WTC11 (cell line): ENCODE measurements at regions not wholly inside any gene's neighbourhood (a gene's known extent, or its start where the extent isn't known, plus 50 kb on each side); places are given as distances from the start of the nearest gene placed in this dataset.

Experiments used
- ATF1 ChIP-seq: sonication (generic); formaldehyde crosslinking; IDR thresholded peaks from 2 replicates; pipeline ENCODE4 v1.8.1; 2023; ENCODE audit warnings: mild to moderate bottlenecking, moderate library complexity, missing genetic modification reagents
- ELF4 ChIP-seq: sonication (generic); formaldehyde crosslinking; IDR thresholded peaks from 2 replicates; pipeline ENCODE4 v1.8.1; 2022; ENCODE audit warnings: low read depth, mild to moderate bottlenecking, moderate library complexity, missing genetic modification reagents
- FOXP1 ChIP-seq: sonication (generic); formaldehyde crosslinking; IDR thresholded peaks from 2 replicates; pipeline ENCODE4 v1.8.0; 2022; ENCODE audit warnings: missing genetic modification reagents, mild to moderate bottlenecking, moderate library complexity, borderline replicate concordance
- GABPB1 ChIP-seq: sonication (generic); formaldehyde crosslinking; IDR thresholded peaks from 2 replicates; pipeline ENCODE4 v1.8.1; 2023; ENCODE audit warnings: mild to moderate bottlenecking, missing genetic modification reagents
- GRHL2 ChIP-seq: fragments of 250-450 bp; sonication (Bioruptor Pico); IDR thresholded peaks from 2 replicates; pipeline ENCODE4 v1.8.0; 2022; ENCODE audit warnings: mild to moderate bottlenecking, moderate library complexity; ENCODE audit not compliant: insufficient replicate concordance, severe bottlenecking
- MYBL2 ChIP-seq: sonication (generic); formaldehyde crosslinking; IDR thresholded peaks from 2 replicates; pipeline ENCODE4 v1.8.1; 2023; ENCODE audit warnings: mild to moderate bottlenecking, moderate library complexity, missing genetic modification reagents
- NFYB ChIP-seq: sonication (generic); formaldehyde crosslinking; conservative IDR thresholded peaks from 2 replicates; pipeline ENCODE4 v1.8.0; 2022; ENCODE audit warnings: low read depth, missing genetic modification reagents
- NR2C2 ChIP-seq: sonication (generic); formaldehyde crosslinking; IDR thresholded peaks from 2 replicates; pipeline ENCODE4 v1.8.0; 2022; ENCODE audit warnings: mild to moderate bottlenecking, missing genetic modification reagents
- NR3C1 ChIP-seq: sonication (generic); formaldehyde crosslinking; conservative IDR thresholded peaks from 2 replicates; pipeline ENCODE4 v1.8.1; 2023; ENCODE audit warnings: low read depth, mild to moderate bottlenecking, missing genetic modification reagents
- RORB ChIP-seq: fragments of 250-450 bp; sonication (Bioruptor Pico); IDR thresholded peaks from 2 replicates; pipeline ENCODE4 v1.9.0; 2021; ENCODE audit warnings: mild to moderate bottlenecking
- SMAD4 ChIP-seq: sonication (generic); formaldehyde crosslinking; IDR thresholded peaks from 2 replicates; pipeline ENCODE4 v1.8.0; 2022; ENCODE audit warnings: mild to moderate bottlenecking, missing genetic modification reagents
- SP1 ChIP-seq: sonication (generic); formaldehyde crosslinking; conservative IDR thresholded peaks from 2 replicates; pipeline ENCODE4 v1.8.1; 2022; ENCODE audit warnings: missing genetic modification reagents
- ZNF138 ChIP-seq: sonication (generic); formaldehyde crosslinking; conservative IDR thresholded peaks from 2 replicates; pipeline ENCODE4 v1.8.1; 2022; ENCODE audit warnings: mild to moderate bottlenecking, moderate library complexity, missing genetic modification reagents
- ZNF219 ChIP-seq: sonication (generic); formaldehyde crosslinking; IDR thresholded peaks from 2 replicates; pipeline ENCODE4 v1.8.0; 2023; ENCODE audit warnings: missing genetic modification reagents, mild to moderate bottlenecking, borderline replicate concordance
- ZNF396 ChIP-seq: fragments of 250-450 bp; sonication (Bioruptor Pico); IDR thresholded peaks from 2 replicates; pipeline ENCODE4 v1.8.0; 2021; ENCODE audit warnings: mild to moderate bottlenecking, moderate library complexity, borderline replicate concordance
- TF ChIP-seq, protein P1 (sequence below): sonication (generic); formaldehyde crosslinking; IDR thresholded peaks from 2 replicates; pipeline ENCODE4 v1.8.0; 2023; ENCODE audit warnings: mild to moderate bottlenecking, missing genetic modification reagents
- TF ChIP-seq, protein P2 (sequence below): sonication (generic); formaldehyde crosslinking; IDR thresholded peaks from 2 replicates; pipeline ENCODE4 v1.8.1; 2023; ENCODE audit warnings: mild to moderate bottlenecking, missing genetic modification reagents, borderline replicate concordance
- TF ChIP-seq, protein P3 (sequence below): fragments of 250-450 bp; sonication (Bioruptor Pico); IDR thresholded peaks from 2 replicates; pipeline ENCODE4 v1.9.0; 2021; ENCODE audit warnings: mild to moderate bottlenecking
- TF ChIP-seq, protein P4 (sequence below): sonication (generic); formaldehyde crosslinking; conservative IDR thresholded peaks from 2 replicates; pipeline ENCODE4 v1.8.1; 2022; ENCODE audit warnings: mild to moderate bottlenecking, missing genetic modification reagents
- TF ChIP-seq, protein P5 (sequence below): sonication (generic); formaldehyde crosslinking; IDR thresholded peaks from 2 replicates; pipeline ENCODE4 v1.8.1; 2023; ENCODE audit warnings: mild to moderate bottlenecking, moderate library complexity, missing genetic modification reagents
- TF ChIP-seq, protein P6 (sequence below): sonication (generic); formaldehyde crosslinking; IDR thresholded peaks from 2 replicates; pipeline ENCODE4 v1.8.0; 2022; ENCODE audit warnings: mild to moderate bottlenecking, missing genetic modification reagents
- TF ChIP-seq, protein P7 (sequence below): fragments of 250-450 bp; sonication (Bioruptor Pico); IDR thresholded peaks from 2 replicates; pipeline ENCODE4 v2.1.2; 2022; ENCODE audit warnings: mild to moderate bottlenecking, moderate library complexity

DNA sequence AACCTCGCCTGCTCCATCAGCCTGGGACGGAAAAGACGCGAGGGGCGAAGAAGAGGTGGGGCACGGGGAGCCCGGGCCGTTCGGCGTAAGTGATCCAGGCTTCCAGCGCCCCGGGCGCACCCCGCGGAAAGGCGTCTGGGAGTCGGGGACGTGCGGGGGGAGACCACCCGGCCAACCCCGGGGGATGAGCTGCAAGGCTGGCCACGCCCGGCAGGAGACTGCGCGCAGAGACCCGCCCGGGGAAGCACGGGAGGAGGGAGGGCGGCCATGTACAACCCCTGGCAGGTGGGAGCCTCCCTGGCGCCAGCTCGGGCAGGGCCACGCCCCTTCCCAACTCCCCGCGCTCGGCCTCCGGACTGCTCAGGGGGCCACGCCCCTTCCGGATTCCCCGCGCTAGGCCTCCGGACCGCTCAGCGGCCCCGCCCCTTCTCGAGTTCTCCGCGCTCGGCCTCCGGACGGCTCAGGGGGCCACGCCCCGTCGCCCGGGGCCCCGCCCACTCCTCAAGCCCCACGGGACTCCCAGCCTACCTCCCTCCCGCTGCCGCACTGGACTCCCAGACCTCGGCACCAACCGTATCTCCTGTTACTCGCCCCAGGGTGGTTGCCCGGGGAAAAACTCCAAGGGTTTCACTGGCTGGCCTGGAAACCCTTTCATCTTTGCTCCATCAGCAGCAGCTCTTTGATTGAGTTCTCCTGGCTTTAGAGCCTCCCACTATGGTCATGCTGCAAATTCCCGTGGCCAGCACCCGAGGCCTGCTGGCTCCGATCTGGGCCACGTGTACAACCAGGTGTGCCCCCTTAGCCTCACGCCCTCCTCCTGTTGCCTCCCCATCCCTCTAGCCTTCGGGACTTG lies 284.4 kb downstream of the ZEB1 start (continued):
- TF ChIP-seq, protein P1, sequence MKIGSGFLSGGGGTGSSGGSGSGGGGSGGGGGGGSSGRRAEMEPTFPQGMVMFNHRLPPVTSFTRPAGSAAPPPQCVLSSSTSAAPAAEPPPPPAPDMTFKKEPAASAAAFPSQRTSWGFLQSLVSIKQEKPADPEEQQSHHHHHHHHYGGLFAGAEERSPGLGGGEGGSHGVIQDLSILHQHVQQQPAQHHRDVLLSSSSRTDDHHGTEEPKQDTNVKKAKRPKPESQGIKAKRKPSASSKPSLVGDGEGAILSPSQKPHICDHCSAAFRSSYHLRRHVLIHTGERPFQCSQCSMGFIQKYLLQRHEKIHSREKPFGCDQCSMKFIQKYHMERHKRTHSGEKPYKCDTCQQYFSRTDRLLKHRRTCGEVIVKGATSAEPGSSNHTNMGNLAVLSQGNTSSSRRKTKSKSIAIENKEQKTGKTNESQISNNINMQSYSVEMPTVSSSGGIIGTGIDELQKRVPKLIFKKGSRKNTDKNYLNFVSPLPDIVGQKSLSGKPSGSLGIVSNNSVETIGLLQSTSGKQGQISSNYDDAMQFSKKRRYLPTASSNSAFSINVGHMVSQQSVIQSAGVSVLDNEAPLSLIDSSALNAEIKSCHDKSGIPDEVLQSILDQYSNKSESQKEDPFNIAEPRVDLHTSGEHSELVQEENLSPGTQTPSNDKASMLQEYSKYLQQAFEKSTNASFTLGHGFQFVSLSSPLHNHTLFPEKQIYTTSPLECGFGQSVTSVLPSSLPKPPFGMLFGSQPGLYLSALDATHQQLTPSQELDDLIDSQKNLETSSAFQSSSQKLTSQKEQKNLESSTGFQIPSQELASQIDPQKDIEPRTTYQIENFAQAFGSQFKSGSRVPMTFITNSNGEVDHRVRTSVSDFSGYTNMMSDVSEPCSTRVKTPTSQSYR (CRISPR knock-in tag), result 0 out of 2 replicates have a peak, but pooled peaks have one; percentile 28
- TF ChIP-seq ATF1 (CRISPR knock-in tag) (no peak), SP1 (CRISPR knock-in tag) (peak; percentile 98), GABPB1 (no peak), ELF4 (no peak), NR3C1 (CRISPR knock-in tag) (no peak), GRHL2 (CRISPR knock-in tag) (no peak), SMAD4 (CRISPR knock-in tag) (no peak), FOXP1 (CRISPR knock-in tag) (0 out of 2 replicates have a peak, but pooled peaks have one; percentile 20), NFYB (no peak), RORB (no peak), NR2C2 (CRISPR knock-in tag) (no peak), MYBL2 (CRISPR knock-in tag) (0 out of 2 replicates have a peak, but pooled peaks have one; percentile 50), ZNF396 (CRISPR knock-in tag) (no peak), ZNF138 (CRISPR knock-in tag) (no peak), ZNF219 (CRISPR knock-in tag) (no peak)
- TF ChIP-seq, protein P2, sequence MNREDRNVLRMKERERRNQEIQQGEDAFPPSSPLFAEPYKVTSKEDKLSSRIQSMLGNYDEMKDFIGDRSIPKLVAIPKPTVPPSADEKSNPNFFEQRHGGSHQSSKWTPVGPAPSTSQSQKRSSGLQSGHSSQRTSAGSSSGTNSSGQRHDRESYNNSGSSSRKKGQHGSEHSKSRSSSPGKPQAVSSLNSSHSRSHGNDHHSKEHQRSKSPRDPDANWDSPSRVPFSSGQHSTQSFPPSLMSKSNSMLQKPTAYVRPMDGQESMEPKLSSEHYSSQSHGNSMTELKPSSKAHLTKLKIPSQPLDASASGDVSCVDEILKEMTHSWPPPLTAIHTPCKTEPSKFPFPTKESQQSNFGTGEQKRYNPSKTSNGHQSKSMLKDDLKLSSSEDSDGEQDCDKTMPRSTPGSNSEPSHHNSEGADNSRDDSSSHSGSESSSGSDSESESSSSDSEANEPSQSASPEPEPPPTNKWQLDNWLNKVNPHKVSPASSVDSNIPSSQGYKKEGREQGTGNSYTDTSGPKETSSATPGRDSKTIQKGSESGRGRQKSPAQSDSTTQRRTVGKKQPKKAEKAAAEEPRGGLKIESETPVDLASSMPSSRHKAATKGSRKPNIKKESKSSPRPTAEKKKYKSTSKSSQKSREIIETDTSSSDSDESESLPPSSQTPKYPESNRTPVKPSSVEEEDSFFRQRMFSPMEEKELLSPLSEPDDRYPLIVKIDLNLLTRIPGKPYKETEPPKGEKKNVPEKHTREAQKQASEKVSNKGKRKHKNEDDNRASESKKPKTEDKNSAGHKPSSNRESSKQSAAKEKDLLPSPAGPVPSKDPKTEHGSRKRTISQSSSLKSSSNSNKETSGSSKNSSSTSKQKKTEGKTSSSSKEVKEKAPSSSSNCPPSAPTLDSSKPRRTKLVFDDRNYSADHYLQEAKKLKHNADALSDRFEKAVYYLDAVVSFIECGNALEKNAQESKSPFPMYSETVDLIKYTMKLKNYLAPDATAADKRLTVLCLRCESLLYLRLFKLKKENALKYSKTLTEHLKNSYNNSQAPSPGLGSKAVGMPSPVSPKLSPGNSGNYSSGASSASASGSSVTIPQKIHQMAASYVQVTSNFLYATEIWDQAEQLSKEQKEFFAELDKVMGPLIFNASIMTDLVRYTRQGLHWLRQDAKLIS (CRISPR knock-in tag), result no peak
- TF ChIP-seq, protein P3, sequence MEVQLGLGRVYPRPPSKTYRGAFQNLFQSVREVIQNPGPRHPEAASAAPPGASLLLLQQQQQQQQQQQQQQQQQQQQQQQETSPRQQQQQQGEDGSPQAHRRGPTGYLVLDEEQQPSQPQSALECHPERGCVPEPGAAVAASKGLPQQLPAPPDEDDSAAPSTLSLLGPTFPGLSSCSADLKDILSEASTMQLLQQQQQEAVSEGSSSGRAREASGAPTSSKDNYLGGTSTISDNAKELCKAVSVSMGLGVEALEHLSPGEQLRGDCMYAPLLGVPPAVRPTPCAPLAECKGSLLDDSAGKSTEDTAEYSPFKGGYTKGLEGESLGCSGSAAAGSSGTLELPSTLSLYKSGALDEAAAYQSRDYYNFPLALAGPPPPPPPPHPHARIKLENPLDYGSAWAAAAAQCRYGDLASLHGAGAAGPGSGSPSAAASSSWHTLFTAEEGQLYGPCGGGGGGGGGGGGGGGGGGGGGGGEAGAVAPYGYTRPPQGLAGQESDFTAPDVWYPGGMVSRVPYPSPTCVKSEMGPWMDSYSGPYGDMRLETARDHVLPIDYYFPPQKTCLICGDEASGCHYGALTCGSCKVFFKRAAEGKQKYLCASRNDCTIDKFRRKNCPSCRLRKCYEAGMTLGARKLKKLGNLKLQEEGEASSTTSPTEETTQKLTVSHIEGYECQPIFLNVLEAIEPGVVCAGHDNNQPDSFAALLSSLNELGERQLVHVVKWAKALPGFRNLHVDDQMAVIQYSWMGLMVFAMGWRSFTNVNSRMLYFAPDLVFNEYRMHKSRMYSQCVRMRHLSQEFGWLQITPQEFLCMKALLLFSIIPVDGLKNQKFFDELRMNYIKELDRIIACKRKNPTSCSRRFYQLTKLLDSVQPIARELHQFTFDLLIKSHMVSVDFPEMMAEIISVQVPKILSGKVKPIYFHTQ, result no peak
- TF ChIP-seq, protein P4, sequence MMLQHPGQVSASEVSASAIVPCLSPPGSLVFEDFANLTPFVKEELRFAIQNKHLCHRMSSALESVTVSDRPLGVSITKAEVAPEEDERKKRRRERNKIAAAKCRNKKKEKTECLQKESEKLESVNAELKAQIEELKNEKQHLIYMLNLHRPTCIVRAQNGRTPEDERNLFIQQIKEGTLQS (CRISPR knock-in tag), result no peak
- TF ChIP-seq, protein P5, sequence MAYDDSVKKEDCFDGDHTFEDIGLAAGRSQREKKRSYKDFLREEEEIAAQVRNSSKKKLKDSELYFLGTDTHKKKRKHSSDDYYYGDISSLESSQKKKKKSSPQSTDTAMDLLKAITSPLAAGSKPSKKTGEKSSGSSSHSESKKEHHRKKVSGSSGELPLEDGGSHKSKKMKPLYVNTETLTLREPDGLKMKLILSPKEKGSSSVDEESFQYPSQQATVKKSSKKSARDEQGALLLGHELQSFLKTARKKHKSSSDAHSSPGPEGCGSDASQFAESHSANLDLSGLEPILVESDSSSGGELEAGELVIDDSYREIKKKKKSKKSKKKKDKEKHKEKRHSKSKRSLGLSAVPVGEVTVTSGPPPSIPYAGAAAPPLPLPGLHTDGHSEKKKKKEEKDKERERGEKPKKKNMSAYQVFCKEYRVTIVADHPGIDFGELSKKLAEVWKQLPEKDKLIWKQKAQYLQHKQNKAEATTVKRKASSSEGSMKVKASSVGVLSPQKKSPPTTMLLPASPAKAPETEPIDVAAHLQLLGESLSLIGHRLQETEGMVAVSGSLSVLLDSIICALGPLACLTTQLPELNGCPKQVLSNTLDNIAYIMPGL (CRISPR knock-in tag), result no peak
- TF ChIP-seq, protein P6, sequence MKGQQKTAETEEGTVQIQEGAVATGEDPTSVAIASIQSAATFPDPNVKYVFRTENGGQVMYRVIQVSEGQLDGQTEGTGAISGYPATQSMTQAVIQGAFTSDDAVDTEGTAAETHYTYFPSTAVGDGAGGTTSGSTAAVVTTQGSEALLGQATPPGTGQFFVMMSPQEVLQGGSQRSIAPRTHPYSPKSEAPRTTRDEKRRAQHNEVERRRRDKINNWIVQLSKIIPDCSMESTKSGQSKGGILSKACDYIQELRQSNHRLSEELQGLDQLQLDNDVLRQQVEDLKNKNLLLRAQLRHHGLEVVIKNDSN, result 0 out of 2 replicates have a peak, but pooled peaks have one; percentile 11
- TF ChIP-seq, protein P7, sequence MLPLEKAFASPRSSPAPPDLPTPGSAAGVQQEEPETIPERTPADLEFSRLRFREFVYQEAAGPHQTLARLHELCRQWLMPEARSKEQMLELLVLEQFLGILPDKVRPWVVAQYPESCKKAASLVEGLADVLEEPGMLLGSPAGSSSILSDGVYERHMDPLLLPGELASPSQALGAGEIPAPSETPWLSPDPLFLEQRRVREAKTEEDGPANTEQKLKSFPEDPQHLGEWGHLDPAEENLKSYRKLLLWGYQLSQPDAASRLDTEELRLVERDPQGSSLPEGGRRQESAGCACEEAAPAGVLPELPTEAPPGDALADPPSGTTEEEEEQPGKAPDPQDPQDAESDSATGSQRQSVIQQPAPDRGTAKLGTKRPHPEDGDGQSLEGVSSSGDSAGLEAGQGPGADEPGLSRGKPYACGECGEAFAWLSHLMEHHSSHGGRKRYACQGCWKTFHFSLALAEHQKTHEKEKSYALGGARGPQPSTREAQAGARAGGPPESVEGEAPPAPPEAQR (CRISPR knock-in tag), result no peak
